ENCODE measurements at regions not wholly inside any gene's neighbourhood (a gene's known extent, or its start where the extent isn't known, plus 50 kb on each side); places are given as distances from the start of the nearest gene placed in this dataset.

GRCh38 chr2:107717661-107718060 lies 109.0 kb upstream of the RGPD4 start:
- H3K27ac ChIP-seq (ENCODE audit: low read length): no peak overlapping the region
- no peak overlapping the region for H3K4me3 ChIP-seq (ENCODE audit: low read length)
- H4K20me1 ChIP-seq (ENCODE audit: insufficient read depth): no peaks in the 10 kb centered on the region
- no peaks in the 10 kb centered on the region for H3F3A ChIP-seq (ENCODE audit: insufficient read depth, low read length, poor library complexity, severe bottlenecking)
- H3K9me2 ChIP-seq (ENCODE audit: insufficient read depth, low read length): no peaks in the 10 kb centered on the region
- no peaks in the 10 kb centered on the region for H3K9me3 ChIP-seq (ENCODE audit: low read length)
- H2AFZ ChIP-seq (ENCODE audit: low read depth, low read length): no peak overlapping the region
- no peak overlapping the region for H3K9ac ChIP-seq (ENCODE audit: low read length)
- no peaks in the 10 kb centered on the region for H3K79me2 ChIP-seq (replicated peaks; ENCODE audit: insufficient read depth, low read length)
- TF ChIP-seq REST (IDR thresholded peaks at IDR 0.05; ENCODE audit: borderline replicate concordance): no peak
- no peak for TF ChIP-seq EZH2 (IDR thresholded peaks at IDR 0.05; ENCODE audit: borderline replicate concordance, insufficient read depth, low read length, poor library complexity, severe bottlenecking)
- no peak for TF ChIP-seq MXI1 (conservative IDR thresholded peaks at IDR 0.05; ENCODE audit: poor library complexity, severe bottlenecking)
- TF ChIP-seq TAF1 (IDR thresholded peaks at IDR 0.05; ENCODE audit: low read depth): no peak
- no peak for TF ChIP-seq EP300 (conservative IDR thresholded peaks at IDR 0.05; ENCODE audit: poor library complexity, severe bottlenecking)
- no peak for TF ChIP-seq SMC3 (conservative IDR thresholded peaks at IDR 0.05; ENCODE audit: poor library complexity)
- no peak for TF ChIP-seq POLR2AphosphoS5 (IDR thresholded peaks at IDR 0.05)
- no peak for TF ChIP-seq RAD21 (conservative IDR thresholded peaks at IDR 0.05)
- TF ChIP-seq CTCF (IDR thresholded peaks at IDR 0.05; ENCODE audit: poor library complexity, severe bottlenecking): no peak
- H3K36me3 ChIP-seq (ENCODE audit: insufficient read depth, low read length): no peaks in the 10 kb centered on the region
- H3K4me2 ChIP-seq (ENCODE audit: low read length): no peak overlapping the region
- no peaks in the 10 kb centered on the region for H3K27me3 ChIP-seq (ENCODE audit: insufficient read depth, low read depth, low read length)

- Histone ChIP-seq H4K20me1 (ENCODE audit: insufficient read depth) (no peaks in the 10 kb centered on the region), H3K9ac (ENCODE audit: low read length) (no peak overlapping the region), H3K4me2 (ENCODE audit: low read length) (no peak overlapping the region), H3K4me3 (ENCODE audit: low read length) (no peak overlapping the region), H2AFZ (ENCODE audit: low read depth, low read length) (no peak overlapping the region), H3K9me2 (ENCODE audit: insufficient read depth, low read length) (no peaks in the 10 kb centered on the region), H3K9me3 (ENCODE audit: low read length) (no peaks in the 10 kb centered on the region), H3K36me3 (ENCODE audit: insufficient read depth, low read length) (no peaks in the 10 kb centered on the region), H3K27ac (ENCODE audit: low read length) (no peak overlapping the region), H3F3A (ENCODE audit: insufficient read depth, low read length, poor library complexity, severe bottlenecking) (no peaks in the 10 kb centered on the region), H3K79me2 (replicated peaks; ENCODE audit: insufficient read depth, low read length) (no peaks in the 10 kb centered on the region), H3K27me3 (ENCODE audit: insufficient read depth, low read depth, low read length) (no peaks in the 10 kb centered on the region)
- TF ChIP-seq SMC3 (conservative IDR thresholded peaks at IDR 0.05; ENCODE audit: poor library complexity): no peak
Observed at GRCh38 chr2:107719141-107719540, 107.6 kb upstream of the RGPD4 start.

- Histone ChIP-seq H3K4me3 (ENCODE audit: low read length) (no peak overlapping the region), H3F3A (ENCODE audit: insufficient read depth, low read length, poor library complexity, severe bottlenecking) (no peaks in the 10 kb centered on the region), H3K9me2 (ENCODE audit: insufficient read depth, low read length) (no peaks in the 10 kb centered on the region), H3K9me3 (ENCODE audit: low read length) (no peaks in the 10 kb centered on the region), H4K20me1 (ENCODE audit: insufficient read depth) (no peaks in the 10 kb centered on the region), H3K27me3 (ENCODE audit: insufficient read depth, low read depth, low read length) (no peaks in the 10 kb centered on the region), H3K9ac (ENCODE audit: low read length) (no peak overlapping the region), H2AFZ (ENCODE audit: low read depth, low read length) (no peak overlapping the region), H3K36me3 (ENCODE audit: insufficient read depth, low read length) (no peaks in the 10 kb centered on the region), H3K79me2 (replicated peaks; ENCODE audit: insufficient read depth, low read length) (no peaks in the 10 kb centered on the region), H3K4me2 (ENCODE audit: low read length) (no peak overlapping the region), H3K27ac (ENCODE audit: low read length) (no peak overlapping the region)
- TF ChIP-seq SMC3 (conservative IDR thresholded peaks at IDR 0.05; ENCODE audit: poor library complexity): no peak
- no peak for TF ChIP-seq RAD21 (conservative IDR thresholded peaks at IDR 0.05)
- no peak for TF ChIP-seq EP300 (conservative IDR thresholded peaks at IDR 0.05; ENCODE audit: poor library complexity, severe bottlenecking)
- no peak for TF ChIP-seq CTCF (IDR thresholded peaks at IDR 0.05; ENCODE audit: poor library complexity, severe bottlenecking)
- no peak for TF ChIP-seq EZH2 (IDR thresholded peaks at IDR 0.05; ENCODE audit: borderline replicate concordance, insufficient read depth, low read length, poor library complexity, severe bottlenecking)
- TF ChIP-seq TAF1 (IDR thresholded peaks at IDR 0.05; ENCODE audit: low read depth): no peak
- TF ChIP-seq POLR2AphosphoS5 (IDR thresholded peaks at IDR 0.05): no peak
- TF ChIP-seq REST (IDR thresholded peaks at IDR 0.05; ENCODE audit: borderline replicate concordance): no peak
- no peak for TF ChIP-seq MXI1 (conservative IDR thresholded peaks at IDR 0.05; ENCODE audit: poor library complexity, severe bottlenecking)
Observed at GRCh38 chr2:107719836-107720235, 106.9 kb upstream of the RGPD4 start.
